ENCODE measurements at regions not wholly inside any gene's neighbourhood (a gene's known extent, or its start where the extent isn't known, plus 50 kb on each side); places are given as distances from the start of the nearest gene placed in this dataset.

DNA sequence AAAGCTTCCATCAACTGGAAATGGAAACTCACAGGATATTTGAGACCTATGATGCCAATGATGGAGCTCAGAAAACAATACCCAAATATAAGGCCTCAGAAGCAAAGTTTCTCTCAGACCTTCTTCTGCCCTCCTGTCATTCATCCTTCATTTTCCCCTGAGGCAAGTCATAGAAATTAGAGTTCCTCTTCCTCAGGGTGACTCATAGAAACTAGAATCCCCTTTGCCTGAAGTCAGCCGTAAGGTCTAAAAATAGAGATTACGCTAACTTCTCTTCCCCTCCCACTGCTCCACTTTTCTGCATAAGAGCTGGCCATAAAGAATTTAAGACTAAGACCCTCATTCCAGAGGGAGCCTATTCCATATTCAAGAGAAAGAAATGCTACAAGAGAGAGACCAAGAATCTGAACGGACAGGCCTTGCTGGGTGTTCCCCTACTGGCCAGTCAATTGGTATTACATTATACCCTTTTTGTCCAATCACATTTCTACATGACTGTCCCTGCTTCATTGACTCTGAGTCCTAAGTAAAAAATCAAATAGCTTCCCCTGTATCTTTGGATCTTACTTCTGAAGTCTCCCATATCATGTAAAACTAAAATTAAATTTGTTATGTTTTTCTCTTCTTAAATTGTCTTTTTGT lies 994.9 kb downstream of the ADGRL2 start:
- TF ChIP-seq, protein P1, sequence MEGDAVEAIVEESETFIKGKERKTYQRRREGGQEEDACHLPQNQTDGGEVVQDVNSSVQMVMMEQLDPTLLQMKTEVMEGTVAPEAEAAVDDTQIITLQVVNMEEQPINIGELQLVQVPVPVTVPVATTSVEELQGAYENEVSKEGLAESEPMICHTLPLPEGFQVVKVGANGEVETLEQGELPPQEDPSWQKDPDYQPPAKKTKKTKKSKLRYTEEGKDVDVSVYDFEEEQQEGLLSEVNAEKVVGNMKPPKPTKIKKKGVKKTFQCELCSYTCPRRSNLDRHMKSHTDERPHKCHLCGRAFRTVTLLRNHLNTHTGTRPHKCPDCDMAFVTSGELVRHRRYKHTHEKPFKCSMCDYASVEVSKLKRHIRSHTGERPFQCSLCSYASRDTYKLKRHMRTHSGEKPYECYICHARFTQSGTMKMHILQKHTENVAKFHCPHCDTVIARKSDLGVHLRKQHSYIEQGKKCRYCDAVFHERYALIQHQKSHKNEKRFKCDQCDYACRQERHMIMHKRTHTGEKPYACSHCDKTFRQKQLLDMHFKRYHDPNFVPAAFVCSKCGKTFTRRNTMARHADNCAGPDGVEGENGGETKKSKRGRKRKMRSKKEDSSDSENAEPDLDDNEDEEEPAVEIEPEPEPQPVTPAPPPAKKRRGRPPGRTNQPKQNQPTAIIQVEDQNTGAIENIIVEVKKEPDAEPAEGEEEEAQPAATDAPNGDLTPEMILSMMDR (conservative IDR thresholded peaks at IDR 0.05), result peak; percentile 40
- no peak for TF ChIP-seq ZFX (IDR thresholded peaks at IDR 0.05)

Measured in C4-2B (cell line).